Upper lobe of left lung (tissue), 4 donors: ENCODE measurements at regions not wholly inside any gene's neighbourhood (a gene's known extent, or its start where the extent isn't known, plus 50 kb on each side); places are given as distances from the start of the nearest gene placed in this dataset.

ENCODE experiments used
- EP300 ChIP-seq, 4 donors: sonication (generic); formaldehyde crosslinking; IDR thresholded peaks; one replicate each; pipeline ENCODE4 v1.5.1; 2017; ENCODE audit warnings: antibody characterized with exemption in 4 of 4, control low read depth in 2 of 4
- POLR2A ChIP-seq, 4 donors: fragments of 450-650 bp; IDR thresholded peaks; one replicate each; pipeline ENCODE4 v1.5.1; 2016 to 2017; ENCODE audit warnings: antibody characterized with exemption in 4 of 4, mild to moderate bottlenecking in 2 of 4
- POLR2AphosphoS5 ChIP-seq, 2 donors: sonication (generic); formaldehyde crosslinking; IDR thresholded peaks; one replicate each; pipeline ENCODE4 v1.5.1; 2017; ENCODE audit warnings: antibody characterized with exemption in 2 of 2
- TF ChIP-seq, protein P1 (sequence below), 6 experiments: fragments of 450-650 bp in 4 of 6; fragments of 200-600 bp in 2 of 6; sonication (generic) in 2 of 6; IDR thresholded peaks; one replicate each; pipeline ENCODE4 v1.5.1; 2016 to 2019; ENCODE audit warnings: antibody characterized with exemption in 6 of 6

DNA sequence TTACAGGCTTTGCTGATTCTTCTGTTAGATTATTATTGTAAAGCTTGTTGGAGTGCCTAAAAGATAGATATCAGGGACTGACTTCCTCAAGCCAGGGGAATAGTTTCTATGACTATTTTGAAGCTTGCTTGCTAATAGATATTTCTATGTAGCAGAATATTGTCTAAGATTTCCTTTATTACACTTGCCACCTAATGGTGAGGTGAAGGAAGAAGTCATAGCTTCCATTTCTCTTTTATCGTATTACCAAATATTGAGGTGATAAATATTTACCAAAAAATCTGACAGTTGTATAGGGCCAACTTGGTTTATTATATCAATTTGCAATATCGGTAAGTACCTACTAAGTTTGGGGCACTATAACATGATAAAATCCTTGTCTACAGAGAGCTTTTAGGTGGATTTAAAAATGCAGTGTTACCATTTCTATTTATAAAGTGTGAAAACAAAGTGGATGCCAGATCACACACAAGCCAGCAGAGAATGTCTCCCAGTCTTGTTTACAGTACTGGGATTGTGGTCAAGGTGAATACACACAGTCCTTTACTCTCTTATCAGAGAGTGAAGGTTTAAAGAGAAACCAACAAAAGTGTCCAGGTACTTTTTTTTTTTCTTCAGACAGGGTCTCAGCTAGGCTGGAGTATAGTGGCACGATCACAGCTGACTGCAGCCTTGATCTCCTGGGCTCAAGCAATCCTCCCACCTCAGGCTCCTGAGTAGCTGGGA is 137.9 kb downstream of the IGF1 start:
- TF ChIP-seq, protein P1, sequence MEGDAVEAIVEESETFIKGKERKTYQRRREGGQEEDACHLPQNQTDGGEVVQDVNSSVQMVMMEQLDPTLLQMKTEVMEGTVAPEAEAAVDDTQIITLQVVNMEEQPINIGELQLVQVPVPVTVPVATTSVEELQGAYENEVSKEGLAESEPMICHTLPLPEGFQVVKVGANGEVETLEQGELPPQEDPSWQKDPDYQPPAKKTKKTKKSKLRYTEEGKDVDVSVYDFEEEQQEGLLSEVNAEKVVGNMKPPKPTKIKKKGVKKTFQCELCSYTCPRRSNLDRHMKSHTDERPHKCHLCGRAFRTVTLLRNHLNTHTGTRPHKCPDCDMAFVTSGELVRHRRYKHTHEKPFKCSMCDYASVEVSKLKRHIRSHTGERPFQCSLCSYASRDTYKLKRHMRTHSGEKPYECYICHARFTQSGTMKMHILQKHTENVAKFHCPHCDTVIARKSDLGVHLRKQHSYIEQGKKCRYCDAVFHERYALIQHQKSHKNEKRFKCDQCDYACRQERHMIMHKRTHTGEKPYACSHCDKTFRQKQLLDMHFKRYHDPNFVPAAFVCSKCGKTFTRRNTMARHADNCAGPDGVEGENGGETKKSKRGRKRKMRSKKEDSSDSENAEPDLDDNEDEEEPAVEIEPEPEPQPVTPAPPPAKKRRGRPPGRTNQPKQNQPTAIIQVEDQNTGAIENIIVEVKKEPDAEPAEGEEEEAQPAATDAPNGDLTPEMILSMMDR (IDR thresholded peaks at IDR 0.05) = no peak
- TF ChIP-seq EP300 (IDR thresholded peaks at IDR 0.05) (no peak), POLR2AphosphoS5 (IDR thresholded peaks at IDR 0.05) (no peak), POLR2A (IDR thresholded peaks at IDR 0.05) (no peak)
